PC-3 (cell line): ENCODE measurements at regions not wholly inside any gene's neighbourhood (a gene's known extent, or its start where the extent isn't known, plus 50 kb on each side); places are given as distances from the start of the nearest gene placed in this dataset.

ENCODE experiments used
- ATAC-seq: fragments of 200-7000 bp; cut with Tn5 transposase; 2 replicates; pipeline ENCODE4 v1.9.1; 2020; ENCODE audit warnings: mild to moderate bottlenecking, moderate library complexity
- BruUV-seq: library from RNA; stranded (reverse); fragments of 400-500 nt; replicated peaks from 2 replicates; lab custom pipeline; 2021; lab: Mats Ljungman, UMichigan
- CTCF ChIA-PET: fragments of 300-600 bp; sonication (Branson Sonifier 250); formaldehyde crosslinking; loops from one replicate; lab custom pipeline; 2022; ENCODE audit warnings: antibody characterized with exemption; lab: Charles Lee
- POLR2A ChIA-PET: fragments of 300-600 bp; sonication (Branson Sonifier 250); formaldehyde crosslinking; loops from one replicate; lab custom pipeline; 2022; ENCODE audit warnings: antibody characterized with exemption; ENCODE audit not compliant: unreplicated experiment; lab: Charles Lee
- DNase-seq: peaks from one replicate; pipeline ENCODE4 v3.0.0-alpha.2; 2015
- H2AFZ ChIP-seq: fragments of 300-600 bp; sonication (generic); 2 replicates; pipeline ENCODE4 v1.6.0; 2016; ENCODE audit warnings: antibody characterized with exemption, low read length
- H3F3A ChIP-seq: fragments of 300-600 bp; sonication (generic); one replicate; pipeline ENCODE4 v1.6.0; 2017; ENCODE audit warnings: antibody characterized with exemption, low read length, control low read depth, mild to moderate bottlenecking; ENCODE audit not compliant: unreplicated experiment
- H3K27ac ChIP-seq: fragments of 300-600 bp; sonication (generic); 2 replicates; pipeline ENCODE4 v1.5.1; 2016; ENCODE audit warnings: mild to moderate bottlenecking, low read length
- H3K27me3 ChIP-seq: fragments of 300-600 bp; sonication (generic); 2 replicates; pipeline ENCODE4 v1.6.1; 2016; ENCODE audit warnings: low read length, mixed read lengths
- H3K36me3 ChIP-seq: fragments of 300-600 bp; sonication (generic); 2 replicates; pipeline ENCODE4 v1.6.1; 2016; ENCODE audit warnings: low read depth, mixed run types, low read length, mixed read lengths
- H3K4me1 ChIP-seq: fragments of 300-600 bp; sonication (generic); 2 replicates; pipeline ENCODE4 v1.5.1; 2016; ENCODE audit warnings: low read length; ENCODE audit not compliant: insufficient read depth
- H3K4me2 ChIP-seq: fragments of 300-600 bp; sonication (generic); 2 replicates; pipeline ENCODE4 v1.6.0; 2016; ENCODE audit warnings: low read length
- H3K4me3 ChIP-seq: fragments of 300-600 bp; sonication (generic); 2 replicates; pipeline ENCODE4 v1.5.1; 2016; ENCODE audit warnings: mild to moderate bottlenecking, low read length, mixed read lengths
- H3K79me2 ChIP-seq: fragments of 300-600 bp; sonication (generic); 2 replicates; pipeline ENCODE4 v1.6.1; 2017; ENCODE audit warnings: low read length, mixed read lengths
- H3K9ac ChIP-seq: fragments of 300-600 bp; sonication (generic); 2 replicates; pipeline ENCODE4 v1.6.0; 2016; ENCODE audit warnings: mild to moderate bottlenecking, low read length
- H3K9me2 ChIP-seq: fragments of 300-600 bp; sonication (generic); replicated peaks from 2 replicates; pipeline ENCODE4 v1.6.1; 2016; ENCODE audit warnings: mixed run types, low read length, mixed read lengths
- H3K9me3 ChIP-seq: fragments of 300-600 bp; sonication (generic); 2 replicates; pipeline ENCODE4 v1.6.1; 2016; ENCODE audit warnings: low read length, mixed read lengths
- H4K20me1 ChIP-seq: fragments of 300-600 bp; sonication (generic); 2 replicates; pipeline ENCODE4 v1.6.1; 2016; ENCODE audit warnings: low read length, mixed read lengths
- EZH2 ChIP-seq: fragments of 300-600 bp; sonication (generic); IDR thresholded peaks from one replicate; pipeline ENCODE4 v1.6.1; 2017; ENCODE audit warnings: antibody characterized with exemption, mild to moderate bottlenecking, low read length; ENCODE audit not compliant: unreplicated experiment
- EZH2phosphoT487 ChIP-seq: fragments of 300-600 bp; sonication (generic); IDR thresholded peaks from 2 replicates; pipeline ENCODE4 v1.6.1; 2018; ENCODE audit warnings: mild to moderate bottlenecking, antibody characterized with exemption, low read length, borderline replicate concordance
- intact Hi-C: fragments of 100-400 bp; cut with micrococcal nuclease; formaldehyde crosslinking; loops from 2 replicates; pipeline ENCODE4 v1.9.0; 2023
- TF ChIP-seq, protein P1 (sequence below): fragments of 300-600 bp; sonication (generic); conservative IDR thresholded peaks from 2 replicates; pipeline ENCODE4 v1.5.1; 2017; ENCODE audit warnings: antibody characterized with exemption, low read depth, mild to moderate bottlenecking, low read length

DNA sequence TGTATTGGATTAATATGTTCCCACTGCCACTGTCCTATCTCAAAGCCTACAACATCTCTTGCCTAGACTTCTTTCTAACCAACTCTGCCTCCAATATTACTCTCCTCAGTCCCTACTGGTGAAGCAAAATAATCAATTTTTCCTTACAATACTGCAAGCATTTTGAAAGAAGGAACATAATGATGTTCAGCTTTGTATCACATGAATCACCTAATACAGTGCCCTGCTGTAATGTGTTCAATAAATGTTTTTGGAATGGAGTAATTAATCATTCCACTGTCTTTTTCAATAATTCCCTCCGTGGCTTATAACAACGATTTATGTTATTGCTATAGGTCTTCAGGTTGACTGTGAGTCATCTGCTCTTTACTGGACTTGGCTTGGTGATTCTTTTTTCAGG lies 356.4 kb downstream of the TDRD15 start:
- POLR2A ChIA-PET: no interaction called here
- Histone ChIP-seq H3F3A (no peaks in the 10 kb centered on the region), H2AFZ (no peak overlapping the region), H3K27me3 (no peaks in the 10 kb centered on the region), H3K4me3 (no peak overlapping the region), H3K79me2 (no peaks in the 10 kb centered on the region), H4K20me1 (no peaks in the 10 kb centered on the region), H3K36me3 (no peaks in the 10 kb centered on the region), H3K4me2 (no peak overlapping the region), H3K9me2 (no peaks in the 10 kb centered on the region), H3K27ac (no peak overlapping the region), H3K4me1 (no peaks in the 10 kb centered on the region), H3K9ac (no peak overlapping the region), H3K9me3 (0 out of 2 replicates have a peak, but pooled peaks cover 5% of the 10 kb centered on the region)
- ATAC-seq: no peak
- CTCF ChIA-PET: no interaction called here
- no peak for DNase-seq
- intact Hi-C loops: no loop called here
- TF ChIP-seq EZH2: no peak
- TF ChIP-seq EZH2phosphoT487: no peak
- TF ChIP-seq, protein P1, sequence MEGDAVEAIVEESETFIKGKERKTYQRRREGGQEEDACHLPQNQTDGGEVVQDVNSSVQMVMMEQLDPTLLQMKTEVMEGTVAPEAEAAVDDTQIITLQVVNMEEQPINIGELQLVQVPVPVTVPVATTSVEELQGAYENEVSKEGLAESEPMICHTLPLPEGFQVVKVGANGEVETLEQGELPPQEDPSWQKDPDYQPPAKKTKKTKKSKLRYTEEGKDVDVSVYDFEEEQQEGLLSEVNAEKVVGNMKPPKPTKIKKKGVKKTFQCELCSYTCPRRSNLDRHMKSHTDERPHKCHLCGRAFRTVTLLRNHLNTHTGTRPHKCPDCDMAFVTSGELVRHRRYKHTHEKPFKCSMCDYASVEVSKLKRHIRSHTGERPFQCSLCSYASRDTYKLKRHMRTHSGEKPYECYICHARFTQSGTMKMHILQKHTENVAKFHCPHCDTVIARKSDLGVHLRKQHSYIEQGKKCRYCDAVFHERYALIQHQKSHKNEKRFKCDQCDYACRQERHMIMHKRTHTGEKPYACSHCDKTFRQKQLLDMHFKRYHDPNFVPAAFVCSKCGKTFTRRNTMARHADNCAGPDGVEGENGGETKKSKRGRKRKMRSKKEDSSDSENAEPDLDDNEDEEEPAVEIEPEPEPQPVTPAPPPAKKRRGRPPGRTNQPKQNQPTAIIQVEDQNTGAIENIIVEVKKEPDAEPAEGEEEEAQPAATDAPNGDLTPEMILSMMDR: no peak
- no TSS peak for BruUV-seq

GRCh38 chr2:21484643-21485042 lies 360.9 kb downstream of the TDRD15 start:
- TF ChIP-seq EZH2 (no peak), EZH2phosphoT487 (no peak)
- TF ChIP-seq, protein P1: no peak
- DNase-seq (no peak), ATAC-seq (no peak)
- Histone ChIP-seq H3F3A (no peaks in the 10 kb centered on the region), H3K36me3 (no peaks in the 10 kb centered on the region), H3K9ac (no peak overlapping the region), H3K4me1 (no peaks in the 10 kb centered on the region), H3K9me3 (no peaks in the 10 kb centered on the region; the same call in 1 of the 2 replicates), H3K4me2 (no peak overlapping the region), H3K4me3 (no peak overlapping the region), H3K79me2 (no peaks in the 10 kb centered on the region), H3K27me3 (no peaks in the 10 kb centered on the region), H3K27ac (no peak overlapping the region), H3K9me2 (no peaks in the 10 kb centered on the region), H2AFZ (no peak overlapping the region), H4K20me1 (no peaks in the 10 kb centered on the region)
- ChIA-PET POLR2A (no interaction called here), CTCF (no interaction called here)
- BruUV-seq: no TSS peak
- intact Hi-C loops: no loop called here

DNA sequence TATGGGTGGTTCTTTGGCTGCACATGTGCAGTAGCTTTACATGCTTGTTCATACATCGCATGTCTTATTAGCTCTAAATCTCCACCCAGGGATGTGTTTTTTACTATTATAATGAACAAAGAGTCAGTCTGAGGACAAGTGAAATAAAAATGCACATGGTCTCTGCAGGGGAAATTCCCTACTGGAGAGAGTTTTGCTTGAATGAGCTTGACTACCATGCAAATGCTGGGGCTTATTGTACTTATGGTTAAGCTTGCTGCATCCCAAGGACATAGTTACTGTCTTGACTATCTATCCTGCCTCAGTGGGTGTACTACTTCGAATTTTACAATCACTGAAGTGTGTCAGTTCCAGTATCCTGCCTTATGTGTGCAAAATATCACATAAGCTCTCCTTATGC lies 362.7 kb downstream of the TDRD15 start:
- H3K27me3 ChIP-seq: no peaks in the 10 kb centered on the region
- H3K9ac ChIP-seq: no peak overlapping the region
- POLR2A ChIA-PET: no interaction called here
- CTCF ChIA-PET: no interaction called here
- H3K4me1 ChIP-seq: no peaks in the 10 kb centered on the region
- no peaks in the 10 kb centered on the region for H3K9me2 ChIP-seq
- no peaks in the 10 kb centered on the region for H3F3A ChIP-seq
- no TSS peak for BruUV-seq
- H3K4me2 ChIP-seq: no peak overlapping the region
- ATAC-seq: no peak
- TF ChIP-seq EZH2phosphoT487: no peak
- TF ChIP-seq, protein P1: no peak
- no peak for TF ChIP-seq EZH2
- intact Hi-C loops: no loop called here
- no peak overlapping the region for H3K4me3 ChIP-seq
- H3K36me3 ChIP-seq: no peaks in the 10 kb centered on the region
- H3K9me3 ChIP-seq: no peaks in the 10 kb centered on the region; the same call in 1 of the 2 replicates
- no peak for DNase-seq
- no peak overlapping the region for H2AFZ ChIP-seq
- no peak overlapping the region for H3K27ac ChIP-seq
- no peaks in the 10 kb centered on the region for H4K20me1 ChIP-seq
- H3K79me2 ChIP-seq: no peaks in the 10 kb centered on the region
